Fibroblast of gingiva (primary cell): ENCODE measurements at regions not wholly inside any gene's neighbourhood (a gene's known extent, or its start where the extent isn't known, plus 50 kb on each side); places are given as distances from the start of the nearest gene placed in this dataset.

Experiments used
- DNase-seq: peaks from one replicate; pipeline ENCODE4 v3.0.0-alpha.2; 2011; ENCODE audit warnings: low read depth

DNA sequence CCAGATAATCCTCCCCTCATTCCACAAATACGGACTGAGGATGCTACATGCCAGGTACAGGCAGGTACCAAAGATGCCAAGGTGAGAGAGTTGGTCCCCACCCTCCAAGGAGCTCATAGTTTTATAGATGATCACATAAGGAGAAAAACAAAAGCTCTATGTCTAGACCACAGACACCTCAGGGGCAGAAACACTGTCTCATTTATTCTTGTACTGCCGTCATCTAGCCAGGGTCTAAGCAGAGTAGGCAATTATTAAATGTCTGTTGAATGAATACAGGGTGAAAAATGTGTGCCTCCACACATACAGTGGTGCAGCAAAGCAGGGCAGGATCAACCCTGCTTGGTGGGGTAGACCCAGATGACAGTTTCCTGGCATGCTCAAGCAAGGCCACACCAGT, 439.8 kb upstream of the JARID2 start:
- no peak for DNase-seq

DNA sequence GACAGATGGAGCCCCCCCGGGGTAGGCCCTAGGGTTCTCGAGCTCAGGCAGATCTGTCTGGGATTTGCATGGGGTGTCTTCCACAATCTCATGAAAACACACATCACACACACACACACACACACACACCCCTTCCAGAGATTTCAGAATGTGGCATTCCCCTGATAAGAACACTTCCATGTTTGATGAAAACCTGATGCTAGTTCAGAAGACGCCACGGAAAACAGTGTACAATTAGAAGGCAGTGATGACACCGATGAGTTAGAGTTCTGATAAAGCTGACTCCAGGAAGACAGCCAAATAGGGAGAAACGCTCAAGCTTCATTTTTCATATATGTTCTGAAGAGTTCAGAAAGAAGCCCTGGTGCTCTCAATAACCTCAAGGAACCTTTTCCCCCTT, 438.7 kb upstream of the JARID2 start:
- no peak for DNase-seq

DNA sequence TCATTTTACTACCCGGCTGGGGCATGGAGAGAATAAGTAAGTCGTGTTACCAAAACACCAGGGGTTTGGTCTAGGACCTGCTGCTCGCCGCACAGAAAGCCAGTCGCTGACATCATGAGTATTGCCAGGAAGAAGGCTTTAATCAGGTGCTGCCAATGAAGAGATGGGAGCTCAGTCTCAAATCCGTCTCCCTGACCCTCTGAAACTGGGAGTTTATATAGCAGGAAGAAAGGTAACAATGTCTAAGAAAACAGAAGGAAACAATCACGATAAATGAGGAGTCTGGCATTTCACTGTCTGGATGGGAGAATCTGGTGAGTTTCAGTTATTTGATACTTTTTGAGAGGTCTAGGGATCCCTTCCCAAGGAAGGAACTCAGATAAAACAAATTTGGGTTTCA, 437.9 kb upstream of the JARID2 start:
- DNase-seq: no peak

DNA sequence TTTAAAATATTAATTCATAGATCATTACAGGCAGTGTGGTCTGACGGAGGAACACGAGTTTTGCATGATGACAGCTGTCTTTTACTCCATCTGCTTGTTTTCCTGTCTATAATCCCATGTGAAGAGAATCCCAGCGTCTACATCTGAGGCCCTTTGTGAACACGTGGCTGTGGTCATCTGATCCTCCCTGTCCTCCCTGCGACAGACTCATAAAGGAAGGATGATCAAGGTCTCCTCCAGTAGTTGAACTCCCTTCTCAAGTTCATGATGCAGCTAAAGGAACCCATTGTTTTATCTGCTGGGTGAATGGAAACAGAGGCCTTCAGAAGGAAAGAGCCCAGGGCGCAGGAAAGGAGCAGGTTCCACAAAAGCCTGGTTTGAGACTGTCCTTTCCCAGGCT, 435.8 kb upstream of the JARID2 start:
- DNase-seq: no peak

DNA sequence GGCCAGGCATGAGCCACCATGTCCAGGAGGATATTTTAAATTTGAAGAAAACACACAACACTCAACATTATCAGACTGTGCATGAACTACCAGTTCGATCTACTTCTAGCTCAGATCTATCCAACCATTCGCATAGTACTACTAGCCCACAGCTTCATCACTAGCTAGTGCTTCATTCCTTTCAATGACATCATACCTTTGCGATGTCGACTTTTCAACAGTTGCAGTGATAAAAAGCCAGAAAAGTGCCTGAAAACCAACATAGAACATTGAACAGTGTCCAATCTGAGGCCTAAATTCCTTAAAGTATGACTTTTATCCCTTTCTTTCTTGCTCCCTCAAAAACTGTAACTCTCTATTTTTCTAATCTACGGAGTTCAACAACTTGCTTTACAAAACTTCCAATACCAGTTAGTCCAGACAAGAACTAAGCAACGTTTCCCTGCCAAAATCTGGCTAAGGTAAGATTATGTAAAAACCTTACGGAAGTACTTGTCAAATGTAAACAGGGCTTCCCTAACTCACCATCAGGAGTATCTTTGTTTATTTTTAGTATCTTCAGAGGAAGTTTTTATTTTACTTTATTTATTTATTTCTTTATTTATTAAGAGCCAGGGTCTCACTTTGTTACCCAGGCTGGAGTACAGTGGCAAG, 434.0 kb upstream of the JARID2 start:
- no peak for DNase-seq

DNA sequence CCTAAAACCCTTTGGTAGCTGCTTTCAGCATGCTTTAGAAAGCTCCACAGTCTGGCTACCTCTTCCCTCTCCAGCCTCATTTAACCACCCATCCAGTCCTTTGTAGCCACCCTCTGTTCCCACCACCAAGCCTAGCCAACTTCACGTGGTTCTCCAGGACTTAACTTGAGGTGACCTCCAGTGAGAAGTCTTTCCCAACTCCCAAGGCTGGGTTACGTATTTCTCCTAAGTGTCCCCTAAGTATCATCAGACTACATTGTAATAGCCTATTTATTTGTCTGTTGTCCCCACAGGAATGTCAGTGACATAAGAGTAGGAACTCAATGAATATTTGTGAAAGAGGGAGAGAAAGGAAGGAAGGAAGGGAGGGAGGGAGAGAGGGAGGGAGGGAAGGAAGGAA, 431.9 kb upstream of the JARID2 start:
- DNase-seq: no peak

DNA sequence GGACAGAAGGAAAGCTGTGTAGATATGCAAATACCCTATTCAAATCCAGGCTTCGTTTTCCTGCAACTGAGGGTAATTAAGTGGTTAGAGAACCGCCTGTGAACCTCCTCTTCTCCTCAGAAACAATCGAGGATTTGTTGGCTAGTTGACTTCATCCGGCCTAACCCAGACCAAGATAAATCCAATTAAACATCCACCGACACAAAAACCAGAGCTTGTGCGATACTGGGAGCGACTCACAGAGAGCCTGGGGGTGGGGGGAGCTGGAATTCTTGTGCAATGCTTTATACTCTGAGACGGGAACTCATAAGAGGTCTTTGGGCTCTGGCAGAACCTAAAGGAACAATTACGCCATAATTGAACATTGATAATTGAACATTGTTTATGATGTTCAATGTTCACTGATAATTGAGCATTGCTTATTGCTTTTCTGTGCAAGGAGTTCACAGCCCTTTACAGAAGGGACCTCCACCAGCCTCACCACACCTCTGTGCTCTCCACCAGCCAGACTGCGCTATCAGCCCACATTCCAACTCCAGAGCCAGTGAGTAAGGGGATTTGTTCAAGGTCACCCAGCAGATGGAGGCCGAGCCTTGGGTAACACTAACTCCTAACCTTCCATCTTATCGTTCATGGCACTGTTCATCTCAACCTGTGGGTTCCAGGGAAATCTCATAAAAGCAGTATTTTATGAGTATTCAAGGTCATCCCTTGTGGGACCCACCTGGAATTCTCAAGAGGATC, 429.6 kb upstream of the JARID2 start:
- no peak for DNase-seq

DNA sequence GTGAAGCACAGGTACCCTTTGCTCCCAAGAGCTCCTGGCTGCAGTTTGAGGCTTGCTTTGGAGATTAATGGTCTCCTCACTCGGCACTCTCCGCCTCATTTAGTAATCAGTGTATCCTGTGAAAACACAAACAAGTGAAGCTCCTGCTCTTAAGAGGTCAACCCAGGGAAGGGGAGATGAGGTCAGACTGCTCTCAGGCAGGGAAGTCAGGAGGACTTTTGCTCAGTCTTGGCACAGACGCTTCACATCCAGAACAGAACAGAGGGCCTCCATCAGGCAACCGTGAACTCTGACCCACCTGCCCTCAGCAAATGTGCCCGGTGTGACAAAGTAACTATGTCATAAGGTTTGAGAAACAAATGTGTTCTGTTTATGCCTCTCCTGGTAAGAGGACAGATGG, 428.8 kb upstream of the JARID2 start:
- DNase-seq: no peak

DNA sequence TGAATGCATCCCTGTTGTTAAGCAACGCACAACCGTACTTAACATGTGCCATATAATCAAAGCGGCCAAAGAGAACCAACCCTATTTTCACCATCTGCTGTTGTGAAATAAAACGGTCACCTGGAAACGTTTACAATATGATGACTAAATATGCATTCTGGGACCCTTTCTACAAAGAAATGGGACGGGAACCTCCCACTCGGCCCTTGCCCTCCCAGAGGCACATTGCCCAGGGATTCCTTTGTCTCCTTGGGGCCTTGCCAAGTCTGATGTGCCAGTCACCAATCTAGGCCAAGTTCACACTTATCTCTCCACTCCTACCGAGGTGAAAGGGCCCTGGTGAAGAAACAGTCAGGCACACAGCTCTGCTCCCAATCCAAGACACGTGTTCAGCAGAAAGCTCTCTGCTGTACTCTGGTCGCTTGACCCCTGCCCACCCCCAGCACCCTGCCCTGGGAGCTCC, 427.4 kb upstream of the JARID2 start:
- peak; percentile 50 for DNase-seq

DNA sequence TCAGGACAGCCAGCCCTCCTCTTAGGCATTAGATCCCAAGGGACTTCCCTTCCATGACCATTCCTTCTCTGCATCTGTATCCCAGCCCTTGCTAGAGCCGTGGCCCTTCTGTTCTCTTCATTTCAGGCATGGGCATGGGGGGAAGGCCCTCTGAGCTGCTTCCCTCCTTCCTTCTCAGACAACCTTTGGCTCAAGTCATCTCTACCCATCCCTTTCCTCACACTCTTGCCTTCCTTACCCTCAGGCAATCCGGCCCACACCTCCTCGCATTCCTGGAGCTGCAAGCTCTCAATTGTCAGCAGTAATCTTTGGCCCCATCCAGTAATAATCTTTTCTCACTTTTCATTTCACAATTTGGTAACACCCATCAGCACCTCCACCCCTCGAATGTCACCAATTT, 426.9 kb upstream of the JARID2 start:
- DNase-seq: no peak

DNA sequence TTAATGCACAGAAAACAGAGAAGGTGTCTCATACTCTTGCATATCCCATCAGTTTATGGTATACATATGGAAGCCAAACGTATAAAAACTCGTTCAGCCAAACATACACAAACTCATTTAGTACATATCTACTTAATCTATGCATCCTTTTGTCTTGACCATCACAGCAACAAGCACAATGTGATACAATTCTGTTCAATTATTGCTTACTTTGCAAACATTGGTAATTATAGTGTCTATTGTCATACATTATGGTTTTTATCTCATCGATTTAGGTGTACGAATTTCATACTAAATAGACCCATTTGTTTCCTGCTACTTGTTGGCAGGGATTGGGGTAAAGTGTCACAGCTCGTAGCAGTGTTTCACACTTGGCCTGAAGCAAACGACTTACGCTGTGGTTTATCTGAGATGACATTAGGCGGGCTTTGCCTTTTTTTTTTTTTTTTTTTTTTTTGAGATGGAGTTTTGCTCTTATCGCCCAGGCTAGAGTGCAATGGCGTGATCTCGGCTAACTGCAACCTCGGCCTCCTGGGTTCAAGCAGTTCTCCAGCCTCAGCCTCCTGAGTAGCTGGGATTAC, 425.9 kb upstream of the JARID2 start:
- no peak for DNase-seq

DNA sequence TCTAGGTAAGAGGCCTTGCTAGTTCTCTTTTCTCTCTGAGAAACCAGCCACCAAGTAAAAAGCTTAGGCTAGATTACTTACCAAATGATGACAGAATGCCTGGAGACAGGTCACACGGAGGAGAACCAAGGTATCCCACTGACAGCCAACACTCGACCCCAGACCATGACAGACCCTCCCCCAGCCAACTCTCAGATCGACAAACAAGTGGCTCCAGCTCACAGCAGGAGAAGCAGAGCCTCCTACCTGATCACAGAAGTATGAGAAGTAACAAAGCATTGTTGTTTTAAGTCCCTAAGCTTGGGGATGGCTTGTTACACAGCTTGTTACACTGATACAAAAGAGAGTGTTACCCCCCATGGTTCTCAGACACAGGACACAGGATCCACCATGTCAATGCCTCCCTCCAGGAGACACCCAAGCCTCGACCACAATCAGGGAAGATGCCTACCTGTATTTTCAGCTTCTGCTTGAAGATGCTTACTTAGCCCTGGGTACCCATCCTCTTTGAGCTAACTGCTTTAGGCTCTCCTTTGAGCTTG, 423.8 kb upstream of the JARID2 start:
- DNase-seq: no peak

DNA sequence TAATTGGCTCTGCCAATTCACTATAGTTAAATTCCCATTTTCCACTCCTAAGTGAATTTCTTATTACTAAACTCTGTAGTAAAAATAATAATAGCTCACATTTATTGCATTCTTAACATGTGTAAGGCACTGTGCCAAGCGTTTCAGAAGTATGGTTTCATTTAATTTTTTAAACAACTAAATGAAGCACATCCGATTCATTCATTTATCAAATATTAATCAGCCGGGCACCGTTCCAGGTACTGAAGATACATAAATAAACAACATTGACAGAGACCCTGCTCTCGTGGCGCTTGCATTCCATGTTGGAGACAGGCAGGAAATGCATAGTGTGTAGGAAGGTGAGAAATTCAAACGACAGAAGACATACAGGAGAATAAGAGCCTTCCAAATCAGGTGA, 423.2 kb upstream of the JARID2 start:
- DNase-seq: peak; percentile 69

DNA sequence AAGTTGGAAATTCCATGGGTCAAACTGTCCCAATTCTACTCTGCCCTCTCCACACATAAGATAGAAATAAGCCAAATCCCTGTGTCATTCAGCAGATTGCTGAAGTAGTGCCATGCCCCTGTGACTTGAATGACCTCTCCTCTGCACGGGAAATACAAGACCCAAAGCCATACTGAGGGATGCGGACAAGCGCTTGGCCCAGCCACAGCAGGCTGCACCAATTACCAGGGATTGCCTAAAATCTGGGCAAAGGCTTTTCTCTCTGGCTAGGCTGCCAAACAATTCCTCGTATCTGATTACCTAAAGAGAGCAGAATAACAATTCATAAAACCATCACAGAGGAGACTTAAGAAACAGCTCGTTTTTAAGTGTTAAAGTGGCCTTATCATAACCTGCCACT, 421.8 kb upstream of the JARID2 start:
- DNase-seq: peak; percentile 85

DNA sequence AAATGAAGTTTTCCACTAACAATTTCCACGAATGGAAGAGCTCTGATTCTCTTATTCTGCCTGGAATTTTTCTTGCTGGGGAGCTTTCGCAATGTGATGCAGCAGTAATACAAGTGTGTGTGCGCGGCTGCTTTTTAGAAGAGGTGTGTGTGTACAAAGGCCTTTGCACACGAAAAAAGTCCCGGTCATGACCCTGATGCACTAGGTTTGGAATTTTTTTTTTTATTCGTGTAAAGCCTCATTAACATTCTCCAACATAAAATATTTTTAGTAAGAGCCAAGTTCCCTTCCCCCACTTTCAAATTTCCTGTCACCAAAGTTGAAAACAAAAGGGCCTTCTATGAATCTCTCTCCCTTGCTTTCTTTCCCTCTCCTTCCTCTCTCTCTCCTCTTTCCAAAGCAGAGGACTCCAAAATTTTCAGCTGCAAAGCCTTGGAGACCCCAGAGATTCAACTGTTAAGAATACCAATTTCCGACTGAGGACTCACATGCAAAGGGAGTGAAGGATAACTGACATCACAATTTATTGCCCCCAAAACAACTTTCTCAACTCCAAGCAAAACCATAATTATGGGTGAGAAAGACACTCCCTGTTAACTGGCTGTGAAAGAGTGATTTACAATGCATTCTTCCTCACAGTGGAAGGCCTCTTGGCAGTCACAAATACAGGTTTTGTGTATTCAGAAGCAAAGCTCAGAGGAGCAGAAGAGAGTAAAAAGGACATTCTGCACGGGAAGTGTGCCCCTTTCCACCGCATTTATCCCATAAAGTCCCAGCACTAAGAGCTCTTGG, 421.2 kb upstream of the JARID2 start:
- DNase-seq: no peak

DNA sequence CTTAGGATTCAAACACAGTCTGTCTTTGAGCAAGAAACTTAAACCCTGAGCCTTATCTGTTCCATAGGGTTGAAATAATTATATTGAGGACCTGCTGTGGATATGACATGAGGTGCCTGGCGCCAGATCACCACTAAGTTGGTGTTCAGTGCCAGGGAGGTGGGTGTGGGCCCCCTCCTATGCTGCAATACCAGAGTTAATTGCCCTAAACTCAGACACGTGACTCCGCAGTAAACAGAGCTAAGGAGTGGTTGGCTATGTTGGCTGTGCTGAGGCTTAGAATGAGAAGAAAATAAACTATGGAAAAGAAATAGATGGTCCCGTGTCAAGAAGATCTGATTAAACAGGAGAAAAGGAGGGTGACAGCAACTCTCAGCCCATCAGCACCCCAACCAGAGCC, 419.4 kb upstream of the JARID2 start:
- DNase-seq: no peak

DNA sequence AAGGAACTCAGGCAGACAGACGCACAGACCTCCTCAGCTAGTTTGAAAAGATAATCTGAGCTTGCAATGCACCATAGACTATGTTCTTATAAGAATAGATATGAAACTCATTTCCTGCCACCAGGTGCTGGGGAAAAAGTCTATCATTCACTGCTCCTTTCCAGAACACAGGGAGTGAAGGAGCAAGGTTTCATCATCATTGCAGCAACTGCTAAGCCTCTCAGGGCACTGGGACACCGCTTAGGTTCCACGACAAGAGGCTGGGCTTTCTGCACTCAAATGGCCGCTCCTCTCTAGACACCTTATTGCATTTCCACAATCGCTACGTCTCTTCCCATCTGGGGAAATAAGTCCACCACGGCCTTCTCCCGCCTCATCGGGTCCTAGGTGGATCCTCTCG, 418.5 kb upstream of the JARID2 start:
- DNase-seq: no peak

DNA sequence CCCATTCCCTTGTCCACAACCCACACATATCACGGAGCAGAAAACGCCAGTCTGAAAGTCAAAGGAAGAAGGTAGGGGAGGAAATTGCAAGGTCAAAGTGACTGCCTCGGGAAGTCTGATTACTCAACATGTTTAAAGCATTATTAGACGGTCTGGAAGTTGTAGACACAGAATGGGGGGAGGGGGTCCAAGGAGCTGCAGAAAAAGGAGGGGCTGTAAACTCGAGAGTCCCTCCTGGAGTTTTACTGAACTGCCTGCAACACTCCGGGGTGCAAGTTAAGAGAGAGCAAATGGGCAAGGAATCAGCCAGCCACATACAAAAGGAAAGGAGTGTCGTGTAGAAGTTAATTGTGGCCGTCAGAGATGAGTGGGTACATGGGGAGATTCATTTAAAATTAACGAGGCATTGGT, 417.7 kb upstream of the JARID2 start:
- DNase-seq: no peak

DNA sequence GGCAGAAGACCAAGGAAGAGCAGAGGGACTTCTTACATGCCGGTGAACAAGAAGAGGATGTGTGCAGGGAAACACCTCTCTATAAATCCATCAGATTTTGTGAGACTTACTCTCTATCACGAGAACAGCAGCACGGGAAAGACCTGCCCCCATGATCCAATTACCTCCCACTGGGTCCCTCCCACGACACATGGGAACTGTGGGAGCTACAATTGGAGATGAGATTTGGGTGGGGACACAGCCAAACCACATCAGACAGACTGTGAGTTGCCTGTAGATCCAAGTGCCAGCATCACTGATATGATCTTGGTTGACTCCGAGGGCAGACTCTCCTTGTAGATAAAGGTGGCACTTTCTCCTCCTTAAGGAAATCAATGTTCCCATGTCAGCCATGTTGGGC, 414.8 kb upstream of the JARID2 start:
- DNase-seq: no peak

DNA sequence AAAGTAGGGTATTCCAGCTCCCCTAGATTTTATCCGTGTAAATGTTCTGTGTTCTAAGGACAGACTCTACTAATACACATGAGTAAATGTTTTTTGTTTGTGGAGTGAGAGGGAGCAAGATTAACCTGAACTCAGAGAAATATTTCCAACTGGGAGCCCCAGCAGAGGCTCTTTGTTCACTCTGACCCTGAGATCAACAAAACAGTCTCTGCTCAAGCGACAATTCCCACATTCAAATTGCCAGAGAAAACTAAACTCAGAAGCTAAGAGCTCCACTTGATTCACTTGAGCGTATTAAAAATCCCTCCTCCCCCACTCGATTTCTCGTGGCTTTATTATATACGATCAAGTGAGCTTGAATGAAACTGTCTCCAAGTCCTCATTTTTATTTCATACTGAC, 413.9 kb upstream of the JARID2 start:
- DNase-seq: no peak

DNA sequence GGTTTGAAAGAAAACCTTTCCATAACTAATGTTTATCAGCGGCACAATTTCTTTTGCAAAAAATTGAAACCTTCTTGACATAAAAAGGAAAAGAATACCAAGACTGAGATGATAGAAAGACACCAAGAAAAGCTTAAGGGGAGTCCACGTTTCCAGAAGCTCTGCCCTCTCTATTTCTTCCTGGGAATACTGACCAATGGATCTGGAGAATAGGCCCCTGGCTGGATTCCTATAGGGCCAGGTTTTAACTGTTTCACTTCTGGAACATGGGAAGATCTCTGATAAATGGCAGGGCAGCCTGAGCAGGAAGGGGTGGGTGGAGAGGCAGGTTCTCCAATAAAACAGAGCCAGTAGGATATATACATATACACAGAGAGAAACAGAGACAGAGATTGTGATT, 413.4 kb upstream of the JARID2 start:
- no peak for DNase-seq

DNA sequence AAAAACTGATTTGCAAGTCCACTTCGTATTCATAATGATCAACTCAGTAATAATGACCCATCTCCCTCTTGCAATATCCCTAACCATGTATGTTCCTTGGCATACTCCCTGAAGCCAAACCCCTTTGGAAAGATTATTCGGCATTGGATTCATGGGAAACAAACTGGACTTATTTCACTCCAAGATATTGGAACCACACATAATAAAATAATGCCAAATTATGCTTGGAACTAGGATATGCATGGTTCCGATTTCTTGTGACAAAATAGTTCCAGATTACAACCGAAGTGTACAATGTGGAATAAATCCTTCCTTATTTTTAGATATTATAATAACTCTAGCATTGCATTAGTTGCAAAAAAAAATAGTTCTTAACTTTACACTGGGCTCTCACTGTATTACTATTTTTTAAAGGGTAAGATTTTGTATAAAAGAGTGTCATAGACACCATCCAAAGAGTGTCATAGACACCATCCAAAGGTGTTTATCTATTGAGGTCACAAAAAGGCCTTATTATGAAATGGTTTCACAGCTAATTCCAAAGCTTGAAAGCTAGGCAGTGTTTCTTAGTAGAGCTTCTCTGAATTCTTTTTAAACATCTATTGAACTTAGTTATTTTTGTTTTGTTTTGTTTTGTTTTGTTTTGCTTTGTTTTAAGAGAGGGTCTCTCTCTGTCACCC, 410.9 kb upstream of the JARID2 start:
- no peak for DNase-seq
